ENCODE measurements at regions not wholly inside any gene's neighbourhood (a gene's known extent, or its start where the extent isn't known, plus 50 kb on each side); places are given as distances from the start of the nearest gene placed in this dataset.

DNA sequence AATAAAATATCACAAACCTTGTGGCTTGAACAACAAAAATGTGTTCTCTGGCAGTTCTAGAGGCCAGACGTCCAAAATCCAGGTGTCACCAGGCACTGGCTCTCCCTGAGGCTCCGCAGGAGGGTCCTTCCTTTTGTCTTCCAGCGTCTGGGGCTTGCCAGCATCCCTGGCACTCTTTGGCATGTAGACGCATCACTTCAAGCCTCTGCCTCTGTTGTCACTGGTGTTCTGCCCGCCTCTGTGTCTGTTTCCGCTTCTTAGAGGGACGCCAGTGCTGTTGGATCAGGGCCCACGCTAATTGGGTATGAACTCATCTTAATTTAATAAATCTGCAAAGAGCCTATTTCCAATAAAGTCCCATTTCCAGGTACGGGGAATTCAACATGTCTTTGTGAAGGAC, 273.7 kb upstream of the C1orf174 start:
- TF ChIP-seq, protein P1, sequence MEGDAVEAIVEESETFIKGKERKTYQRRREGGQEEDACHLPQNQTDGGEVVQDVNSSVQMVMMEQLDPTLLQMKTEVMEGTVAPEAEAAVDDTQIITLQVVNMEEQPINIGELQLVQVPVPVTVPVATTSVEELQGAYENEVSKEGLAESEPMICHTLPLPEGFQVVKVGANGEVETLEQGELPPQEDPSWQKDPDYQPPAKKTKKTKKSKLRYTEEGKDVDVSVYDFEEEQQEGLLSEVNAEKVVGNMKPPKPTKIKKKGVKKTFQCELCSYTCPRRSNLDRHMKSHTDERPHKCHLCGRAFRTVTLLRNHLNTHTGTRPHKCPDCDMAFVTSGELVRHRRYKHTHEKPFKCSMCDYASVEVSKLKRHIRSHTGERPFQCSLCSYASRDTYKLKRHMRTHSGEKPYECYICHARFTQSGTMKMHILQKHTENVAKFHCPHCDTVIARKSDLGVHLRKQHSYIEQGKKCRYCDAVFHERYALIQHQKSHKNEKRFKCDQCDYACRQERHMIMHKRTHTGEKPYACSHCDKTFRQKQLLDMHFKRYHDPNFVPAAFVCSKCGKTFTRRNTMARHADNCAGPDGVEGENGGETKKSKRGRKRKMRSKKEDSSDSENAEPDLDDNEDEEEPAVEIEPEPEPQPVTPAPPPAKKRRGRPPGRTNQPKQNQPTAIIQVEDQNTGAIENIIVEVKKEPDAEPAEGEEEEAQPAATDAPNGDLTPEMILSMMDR (IDR thresholded peaks at IDR 0.05; ENCODE audit: low read depth, low read length): no peak

DNA sequence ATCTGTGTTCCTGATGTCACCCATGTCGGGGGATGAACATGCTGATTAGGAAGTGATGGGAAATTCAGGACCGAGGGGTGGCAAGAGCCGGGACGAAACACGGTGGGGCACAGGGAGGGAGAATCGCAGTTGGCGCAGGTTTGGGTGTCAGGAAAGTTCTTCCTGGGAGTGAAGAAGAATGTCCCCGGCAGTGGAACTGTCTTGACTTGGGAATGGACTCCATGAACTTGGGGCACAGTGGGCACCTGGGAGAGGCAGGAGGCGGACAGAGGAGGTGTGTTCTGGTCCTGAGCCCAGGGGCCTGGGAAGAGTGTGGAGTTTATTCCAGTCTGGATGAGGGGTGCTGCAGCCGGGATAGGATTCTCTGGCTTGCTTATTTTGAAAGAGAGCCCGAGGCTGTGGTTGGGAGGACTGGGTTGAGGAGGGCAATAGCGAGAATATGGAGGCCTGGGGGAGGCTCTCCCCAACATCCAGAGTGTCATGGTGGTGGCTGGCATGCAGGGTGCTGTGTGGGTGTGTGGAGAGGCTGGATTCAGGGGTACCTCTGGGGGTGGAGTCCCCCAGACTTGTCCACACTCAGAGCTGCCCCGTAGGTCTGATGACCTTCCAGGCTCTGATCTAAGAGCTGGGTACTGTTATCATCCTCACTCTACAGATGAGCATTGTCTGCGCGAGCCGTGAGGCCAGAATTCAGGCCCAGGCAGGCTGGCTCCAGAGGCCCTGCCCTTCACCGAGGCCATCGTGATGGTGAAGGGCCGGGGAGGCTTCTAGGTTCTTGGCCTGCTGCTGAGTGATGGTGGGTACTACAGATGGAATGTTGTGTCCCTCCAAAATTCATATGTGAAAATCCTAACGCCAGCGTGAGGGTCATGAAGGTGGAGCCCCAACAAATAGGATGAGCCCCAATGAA, 274.5 kb upstream of the C1orf174 start:
- TF ChIP-seq, protein P1 (IDR thresholded peaks at IDR 0.05; ENCODE audit: low read depth, low read length): no peak
- no peak overlapping the region for H3K4me3 ChIP-seq (ENCODE audit: low read depth, low read length)

More for the DNA sequence above, 273.7 kb upstream of the C1orf174 start:
- H3K4me3 ChIP-seq (ENCODE audit: low read depth, low read length): no peak overlapping the region

GRCh38 chr1:4175566-4176405, 275.7 kb upstream of the C1orf174 start:
- TF ChIP-seq, protein P1 (IDR thresholded peaks at IDR 0.05; ENCODE audit: low read depth, low read length): no peak
- H3K4me3 ChIP-seq (ENCODE audit: low read depth, low read length): no peak overlapping the region

DNA sequence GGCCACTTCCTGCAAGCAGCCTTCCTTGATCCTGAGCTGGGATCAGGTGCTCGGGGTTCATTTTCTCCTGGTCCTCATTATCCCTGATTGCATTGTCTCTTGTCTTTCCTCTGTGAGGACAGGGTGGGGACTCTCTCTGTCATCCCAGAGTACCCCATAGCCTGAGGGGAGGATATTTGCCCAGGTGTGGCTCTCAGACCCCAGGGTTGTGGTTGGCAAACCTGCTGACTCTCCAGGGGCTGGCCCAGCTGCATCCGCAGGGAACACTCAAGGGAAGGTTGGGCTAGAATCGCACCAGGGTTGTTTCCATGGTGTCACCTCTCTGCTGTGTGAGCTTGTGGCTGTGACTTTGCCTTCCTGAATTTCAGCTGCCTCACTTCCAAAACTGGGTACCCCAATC, 276.8 kb upstream of the C1orf174 start:
- no peak overlapping the region for H3K4me3 ChIP-seq (ENCODE audit: low read depth, low read length)
- TF ChIP-seq, protein P1 (IDR thresholded peaks at IDR 0.05; ENCODE audit: low read depth, low read length): no peak

- no peak overlapping the region for H3K4me3 ChIP-seq (ENCODE audit: low read depth, low read length)
- TF ChIP-seq, protein P1 (IDR thresholded peaks at IDR 0.05; ENCODE audit: low read depth, low read length): no peak
Observed at GRCh38 chr1:4177425-4178150, 277.5 kb upstream of the C1orf174 start.

- no peak overlapping the region for H3K4me3 ChIP-seq (ENCODE audit: low read depth, low read length)
- TF ChIP-seq, protein P1 (IDR thresholded peaks at IDR 0.05; ENCODE audit: low read depth, low read length): no peak
Observed at GRCh38 chr1:4178501-4179113, 278.5 kb upstream of the C1orf174 start.
